Parathyroid adenoma (tissue), 2 donors: ENCODE measurements at regions not wholly inside any gene's neighbourhood (a gene's known extent, or its start where the extent isn't known, plus 50 kb on each side); places are given as distances from the start of the nearest gene placed in this dataset.

ENCODE experiments used
- H2AFZ ChIP-seq: fragments of 300-600 bp; sonication (generic); one replicate; pipeline ENCODE4 v1.7.0; 2017; ENCODE audit warnings: antibody characterized with exemption, mild to moderate bottlenecking
- H3K27ac ChIP-seq: fragments of 300-600 bp; sonication (generic); one replicate; pipeline ENCODE4 v1.7.0; 2017
- H3K27me3 ChIP-seq: fragments of 300-600 bp; sonication (generic); one replicate; pipeline ENCODE4 v1.7.0; 2017; ENCODE audit warnings: low read length; ENCODE audit not compliant: control insufficient read depth, insufficient read depth
- H3K36me3 ChIP-seq: fragments of 300-600 bp; sonication (generic); one replicate; pipeline ENCODE4 v1.7.0; 2017; ENCODE audit warnings: low read length; ENCODE audit not compliant: control insufficient read depth, insufficient read depth
- H3K4me1 ChIP-seq: fragments of 300-600 bp; sonication (generic); one replicate; pipeline ENCODE4 v1.7.0; 2017; ENCODE audit warnings: control low read depth
- H3K4me2 ChIP-seq: fragments of 300-600 bp; sonication (generic); one replicate; pipeline ENCODE4 v1.7.0; 2017; ENCODE audit warnings: low read length
- H3K4me3 ChIP-seq: fragments of 300-600 bp; sonication (generic); one replicate; pipeline ENCODE4 v1.7.0; 2017; ENCODE audit warnings: low read depth, low read length
- H3K79me2 ChIP-seq: fragments of 300-600 bp; sonication (generic); one replicate; pipeline ENCODE4 v1.7.0; 2017; ENCODE audit warnings: control low read depth
- H3K9ac ChIP-seq: fragments of 300-600 bp; sonication (generic); one replicate; pipeline ENCODE4 v1.7.0; 2017; ENCODE audit warnings: mild to moderate bottlenecking
- H3K9me3 ChIP-seq: fragments of 300-600 bp; sonication (generic); one replicate; pipeline ENCODE4 v1.7.0; 2017; ENCODE audit warnings: low read length; ENCODE audit not compliant: control insufficient read depth
- CTCF ChIP-seq: fragments of 300-600 bp; sonication (generic); IDR thresholded peaks from one replicate; pipeline ENCODE4 v1.7.0; 2017; ENCODE audit warnings: antibody characterized with exemption, mild to moderate bottlenecking
- donor health status: primary hyperparathyroidism.

GRCh38 chr9:28883234-28883633 lies 1310.0 kb upstream of the C9orf72 start:
- Histone ChIP-seq H3K27me3 (no peaks in the 10 kb centered on the region), H3K36me3 (no peaks in the 10 kb centered on the region), H3K4me3 (no peak overlapping the region), H3K4me1 (no peaks in the 10 kb centered on the region), H3K27ac (no peak overlapping the region), H3K9me3 (no peaks in the 10 kb centered on the region), H3K4me2 (no peak overlapping the region), H3K9ac (no peak overlapping the region), H3K79me2 (no peaks in the 10 kb centered on the region), H2AFZ (no peak overlapping the region)
- no peak for TF ChIP-seq CTCF

GRCh38 chr9:28887188-28887884 lies 1314.1 kb upstream of the C9orf72 start:
- no peaks in the 10 kb centered on the region for H3K4me1 ChIP-seq
- no peak for TF ChIP-seq CTCF
- no peak overlapping the region for H3K4me3 ChIP-seq
- H3K9me3 ChIP-seq = no peaks in the 10 kb centered on the region
- no peak overlapping the region for H3K9ac ChIP-seq
- no peak overlapping the region for H3K4me2 ChIP-seq
- H2AFZ ChIP-seq = no peak overlapping the region
- no peaks in the 10 kb centered on the region for H3K27me3 ChIP-seq
- H3K36me3 ChIP-seq = no peaks in the 10 kb centered on the region
- H3K79me2 ChIP-seq = no peaks in the 10 kb centered on the region
- no peak overlapping the region for H3K27ac ChIP-seq

- Histone ChIP-seq H3K9me3 (no peaks in the 10 kb centered on the region), H3K9ac (no peak overlapping the region), H3K4me1 (no peaks in the 10 kb centered on the region), H3K36me3 (no peaks in the 10 kb centered on the region), H3K27ac (no peak overlapping the region), H3K4me3 (no peak overlapping the region), H3K27me3 (no peaks in the 10 kb centered on the region), H3K79me2 (no peaks in the 10 kb centered on the region), H3K4me2 (no peak overlapping the region), H2AFZ (no peak overlapping the region)
- TF ChIP-seq CTCF = no peak
Observed at GRCh38 chr9:28888806-28889205, 1315.5 kb upstream of the C9orf72 start.

GRCh38 chr9:28892538-28892937 lies 1319.3 kb upstream of the C9orf72 start:
- Histone ChIP-seq H3K4me1 (no peaks in the 10 kb centered on the region), H3K36me3 (no peaks in the 10 kb centered on the region), H3K27me3 (no peaks in the 10 kb centered on the region), H3K9me3 (no peaks in the 10 kb centered on the region), H3K79me2 (no peaks in the 10 kb centered on the region), H2AFZ (no peak overlapping the region), H3K4me3 (no peak overlapping the region), H3K27ac (no peak overlapping the region), H3K4me2 (no peak overlapping the region), H3K9ac (no peak overlapping the region)
- TF ChIP-seq CTCF = no peak

- Histone ChIP-seq H3K4me2 (no peak overlapping the region), H3K27me3 (no peaks in the 10 kb centered on the region)
- no peak for TF ChIP-seq CTCF
Observed at GRCh38 chr9:28899267-28899666, 1326.0 kb upstream of the C9orf72 start.

More at GRCh38 chr9:28899267-28899666, 1326.0 kb upstream of the C9orf72 start:
- H3K9ac ChIP-seq = no peak overlapping the region
- no peak overlapping the region for H3K4me3 ChIP-seq
- no peak overlapping the region for H2AFZ ChIP-seq
- no peaks in the 10 kb centered on the region for H3K9me3 ChIP-seq
- no peaks in the 10 kb centered on the region for H3K36me3 ChIP-seq
- H3K4me1 ChIP-seq = no peaks in the 10 kb centered on the region
- H3K79me2 ChIP-seq = no peaks in the 10 kb centered on the region
- H3K27ac ChIP-seq = no peak overlapping the region
